Liver (tissue), 8 donors: ENCODE measurements at regions not wholly inside any gene's neighbourhood (a gene's known extent, or its start where the extent isn't known, plus 50 kb on each side); places are given as distances from the start of the nearest gene placed in this dataset.

ENCODE experiments used
- DNase-seq: peaks from one replicate; pipeline ENCODE4 v3.0.0-alpha.2; 2017; ENCODE audit warnings: low spot score
- H3K27ac ChIP-seq, 2 donors: one replicate each; pipeline ENCODE4 v1.7.0; 2013; ENCODE audit warnings: inconsistent platforms in 2 of 2, low read length in 2 of 2, control low read depth in 1 of 2, low read depth in 1 of 2, mild to moderate bottlenecking in 1 of 2
- H3K27me3 ChIP-seq, 4 donors: one replicate each; pipeline versions ENCODE4 v1.6.1 to v1.7.0; 2013; ENCODE audit warnings: low read length in 3 of 4, inconsistent platforms in 1 of 4, mild to moderate bottlenecking in 1 of 4, moderate library complexity in 1 of 4; ENCODE audit not compliant: control insufficient read depth in 4 of 4, insufficient read depth in 4 of 4
- H3K36me3 ChIP-seq, 4 donors: one replicate each; pipeline versions ENCODE4 v1.6.1 to v1.7.0; 2013; ENCODE audit warnings: low read length in 3 of 4, mild to moderate bottlenecking in 3 of 4, low read depth in 1 of 4, moderate library complexity in 1 of 4; ENCODE audit not compliant: control insufficient read depth in 4 of 4, insufficient read depth in 3 of 4
- H3K4me1 ChIP-seq, 4 donors: one replicate each; pipeline versions ENCODE4 v1.6.1 to v1.7.0; 2013; ENCODE audit warnings: low read length in 3 of 4, mild to moderate bottlenecking in 3 of 4, moderate library complexity in 1 of 4; ENCODE audit not compliant: control insufficient read depth in 4 of 4, insufficient read depth in 4 of 4
- H3K4me3 ChIP-seq, 3 donors: one replicate each; pipeline versions ENCODE4 v1.6.1 to v1.7.0; 2013; ENCODE audit warnings: low read length in 3 of 3, control low read depth in 1 of 3, low read depth in 1 of 3, mild to moderate bottlenecking in 1 of 3
- H3K9ac ChIP-seq, 2 donors: one replicate each; pipeline ENCODE4 v1.7.0; 2013; ENCODE audit warnings: low read length in 2 of 2, mild to moderate bottlenecking in 2 of 2, moderate library complexity in 2 of 2, control low read depth in 1 of 2, low read depth in 1 of 2
- H3K9me3 ChIP-seq, 4 donors: one replicate each; pipeline versions ENCODE4 v1.6.1 to v1.7.0; 2013; ENCODE audit warnings: low read length in 3 of 4; ENCODE audit not compliant: control insufficient read depth in 4 of 4
- ATF3 ChIP-seq: IDR thresholded peaks from 2 replicates; pipeline ENCODE4 v1.6.1; 2016; ENCODE audit warnings: antibody characterized with exemption
- FOXA1 ChIP-seq: IDR thresholded peaks from 2 replicates; pipeline ENCODE4 v1.6.1; 2016; ENCODE audit warnings: antibody characterized with exemption
- FOXA2 ChIP-seq: IDR thresholded peaks from 2 replicates; pipeline ENCODE4 v1.6.1; 2016; ENCODE audit warnings: antibody characterized with exemption
- GABPA ChIP-seq, 2 donors: IDR thresholded peaks in 1 of 2; conservative IDR thresholded peaks in 1 of 2; 2 replicates each; pipeline ENCODE4 v1.6.1; 2016; ENCODE audit warnings: antibody characterized with exemption in 2 of 2, mild to moderate bottlenecking in 1 of 2, moderate library complexity in 1 of 2
- HNF4A ChIP-seq, 2 donors: conservative IDR thresholded peaks; 2 replicates each; pipeline ENCODE4 v1.6.1; 2016; ENCODE audit warnings: antibody characterized with exemption in 2 of 2, mild to moderate bottlenecking in 2 of 2
- HNF4G ChIP-seq: IDR thresholded peaks from 2 replicates; pipeline ENCODE4 v1.6.1; 2016; ENCODE audit warnings: antibody characterized with exemption
- JUND ChIP-seq, 2 donors: IDR thresholded peaks; 2 replicates each; pipeline ENCODE4 v1.6.1; 2016; ENCODE audit warnings: antibody characterized with exemption in 2 of 2
- RAD21 ChIP-seq, 2 donors: IDR thresholded peaks; 2 replicates each; pipeline ENCODE4 v1.6.1; 2016; ENCODE audit warnings: antibody characterized with exemption in 2 of 2, mild to moderate bottlenecking in 2 of 2
- RXRA ChIP-seq, 2 donors: IDR thresholded peaks; 2 replicates each; pipeline ENCODE4 v1.6.1; 2017 to 2018; ENCODE audit warnings: antibody characterized with exemption in 2 of 2, mild to moderate bottlenecking in 1 of 2
- SP1 ChIP-seq: IDR thresholded peaks from 2 replicates; pipeline ENCODE4 v1.6.1; 2018; ENCODE audit warnings: antibody characterized with exemption, mild to moderate bottlenecking
- TAF1 ChIP-seq: conservative IDR thresholded peaks from 2 replicates; pipeline ENCODE4 v1.6.1; 2016; ENCODE audit warnings: antibody characterized with exemption, mild to moderate bottlenecking
- YY1 ChIP-seq: IDR thresholded peaks from 2 replicates; pipeline ENCODE4 v1.6.1; 2016; ENCODE audit warnings: antibody characterized with exemption, mild to moderate bottlenecking
- WGBS: extraction: QIAGEN DNeasy Blood & Tissue Kit; methylation state at CpG from one replicate; pipeline ENCODE4 v1.1.7; 2013; 5-methylcytosine and 5-hydroxymethylcytosine counted together
- TF ChIP-seq, protein P1 (sequence below): IDR thresholded peaks from 2 replicates; pipeline ENCODE4 v1.6.1; 2016; ENCODE audit warnings: antibody characterized with exemption
- TF ChIP-seq, protein P2 (sequence below): fragments of 150-350 bp; IDR thresholded peaks from 2 replicates; pipeline ENCODE4 v1.5.1; 2017; ENCODE audit warnings: improper control_type of control experiment, low read depth, low read length; ENCODE audit not compliant: missing input control
- TF ChIP-seq, protein P3 (sequence below): IDR thresholded peaks from 2 replicates; pipeline ENCODE4 v1.6.1; 2016; ENCODE audit warnings: antibody characterized with exemption
- donor health status: healthy.
- donor health status: healthy.
- donor health status: healthy.
- donor health status: healthy.
- donor health status: healthy.

GRCh38 chr9:29906065-29906464 lies 2332.8 kb upstream of the C9orf72 start:
- H3K4me3 ChIP-seq: no peak overlapping the region
- no peaks in the 10 kb centered on the region for H3K4me1 ChIP-seq
- no peak overlapping the region for H3K9ac ChIP-seq
- H3K9me3 ChIP-seq: no peaks in the 10 kb centered on the region
- TF ChIP-seq RAD21 (IDR thresholded peaks at IDR 0.05) (no peak), HNF4G (no peak), FOXA1 (no peak), JUND (IDR thresholded peaks at IDR 0.05) (no peak), TAF1 (no peak), HNF4A (conservative IDR thresholded peaks at IDR 0.05) (no peak)
- TF ChIP-seq, protein P1, sequence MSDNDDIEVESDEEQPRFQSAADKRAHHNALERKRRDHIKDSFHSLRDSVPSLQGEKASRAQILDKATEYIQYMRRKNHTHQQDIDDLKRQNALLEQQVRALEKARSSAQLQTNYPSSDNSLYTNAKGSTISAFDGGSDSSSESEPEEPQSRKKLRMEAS: no peak
- TF ChIP-seq, protein P2, sequence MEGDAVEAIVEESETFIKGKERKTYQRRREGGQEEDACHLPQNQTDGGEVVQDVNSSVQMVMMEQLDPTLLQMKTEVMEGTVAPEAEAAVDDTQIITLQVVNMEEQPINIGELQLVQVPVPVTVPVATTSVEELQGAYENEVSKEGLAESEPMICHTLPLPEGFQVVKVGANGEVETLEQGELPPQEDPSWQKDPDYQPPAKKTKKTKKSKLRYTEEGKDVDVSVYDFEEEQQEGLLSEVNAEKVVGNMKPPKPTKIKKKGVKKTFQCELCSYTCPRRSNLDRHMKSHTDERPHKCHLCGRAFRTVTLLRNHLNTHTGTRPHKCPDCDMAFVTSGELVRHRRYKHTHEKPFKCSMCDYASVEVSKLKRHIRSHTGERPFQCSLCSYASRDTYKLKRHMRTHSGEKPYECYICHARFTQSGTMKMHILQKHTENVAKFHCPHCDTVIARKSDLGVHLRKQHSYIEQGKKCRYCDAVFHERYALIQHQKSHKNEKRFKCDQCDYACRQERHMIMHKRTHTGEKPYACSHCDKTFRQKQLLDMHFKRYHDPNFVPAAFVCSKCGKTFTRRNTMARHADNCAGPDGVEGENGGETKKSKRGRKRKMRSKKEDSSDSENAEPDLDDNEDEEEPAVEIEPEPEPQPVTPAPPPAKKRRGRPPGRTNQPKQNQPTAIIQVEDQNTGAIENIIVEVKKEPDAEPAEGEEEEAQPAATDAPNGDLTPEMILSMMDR: no peak
- no peak for DNase-seq
- H3K27me3 ChIP-seq: no peaks in the 10 kb centered on the region
- H3K36me3 ChIP-seq: no peaks in the 10 kb centered on the region
- no peak overlapping the region for H3K27ac ChIP-seq

- peaks cover 0 to 2% (median 0%) of the 10 kb centered on the region in 4 donors for H3K27me3 ChIP-seq
- DNase-seq: no peak
- no peaks in the 10 kb centered on the region for H3K9me3 ChIP-seq
- 73% methylated on average over 5 of the region's 5 CpGs for WGBS
- no peak overlapping the region for H3K9ac ChIP-seq
- no peak overlapping the region for H3K27ac ChIP-seq
- no peaks in the 10 kb centered on the region for H3K4me1 ChIP-seq
- no peak overlapping the region for H3K4me3 ChIP-seq
- TF ChIP-seq, protein P1: no peak
- TF ChIP-seq RXRA (IDR thresholded peaks at IDR 0.05) (no peak), YY1 (no peak), FOXA1 (no peak), SP1 (no peak), FOXA2 (no peak)
- no peaks in the 10 kb centered on the region for H3K36me3 ChIP-seq
Measured at GRCh38 chr9:29928072-29928471, 2354.8 kb upstream of the C9orf72 start.

- H3K4me3 ChIP-seq: no peak overlapping the region
- no peak for DNase-seq
- TF ChIP-seq SP1 (no peak), ATF3 (no peak), FOXA1 (no peak), RAD21 (IDR thresholded peaks at IDR 0.05) (no peak), GABPA (IDR thresholded peaks at IDR 0.05 in 1 of 2, conservative IDR thresholded peaks at IDR 0.05 in 1 of 2) (no peak), JUND (IDR thresholded peaks at IDR 0.05) (no peak)
- TF ChIP-seq, protein P3, sequence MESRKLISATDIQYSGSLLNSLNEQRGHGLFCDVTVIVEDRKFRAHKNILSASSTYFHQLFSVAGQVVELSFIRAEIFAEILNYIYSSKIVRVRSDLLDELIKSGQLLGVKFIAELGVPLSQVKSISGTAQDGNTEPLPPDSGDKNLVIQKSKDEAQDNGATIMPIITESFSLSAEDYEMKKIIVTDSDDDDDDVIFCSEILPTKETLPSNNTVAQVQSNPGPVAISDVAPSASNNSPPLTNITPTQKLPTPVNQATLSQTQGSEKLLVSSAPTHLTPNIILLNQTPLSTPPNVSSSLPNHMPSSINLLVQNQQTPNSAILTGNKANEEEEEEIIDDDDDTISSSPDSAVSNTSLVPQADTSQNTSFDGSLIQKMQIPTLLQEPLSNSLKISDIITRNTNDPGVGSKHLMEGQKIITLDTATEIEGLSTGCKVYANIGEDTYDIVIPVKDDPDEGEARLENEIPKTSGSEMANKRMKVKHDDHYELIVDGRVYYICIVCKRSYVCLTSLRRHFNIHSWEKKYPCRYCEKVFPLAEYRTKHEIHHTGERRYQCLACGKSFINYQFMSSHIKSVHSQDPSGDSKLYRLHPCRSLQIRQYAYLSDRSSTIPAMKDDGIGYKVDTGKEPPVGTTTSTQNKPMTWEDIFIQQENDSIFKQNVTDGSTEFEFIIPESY: no peak
- TF ChIP-seq, protein P2: no peak
- no peak overlapping the region for H3K27ac ChIP-seq
- H3K4me1 ChIP-seq: no peaks in the 10 kb centered on the region
- WGBS: 66% methylated on average over 3 of the region's 3 CpGs
- H3K27me3 ChIP-seq: no peaks in the 10 kb centered on the region
- no peak overlapping the region for H3K9ac ChIP-seq
- no peaks in the 10 kb centered on the region for H3K36me3 ChIP-seq
- H3K9me3 ChIP-seq: no peaks in the 10 kb centered on the region
Measured at GRCh38 chr9:29939559-29939958, 2366.3 kb upstream of the C9orf72 start.
